ENCODE measurements at regions not wholly inside any gene's neighbourhood (a gene's known extent, or its start where the extent isn't known, plus 50 kb on each side); places are given as distances from the start of the nearest gene placed in this dataset.

GRCh38 chr1:201724039-201724765 lies 104.8 kb upstream of the IPO9 start:
- no peak for TF ChIP-seq POLR2A (IDR thresholded peaks at IDR 0.05)
- TF ChIP-seq, protein P1, sequence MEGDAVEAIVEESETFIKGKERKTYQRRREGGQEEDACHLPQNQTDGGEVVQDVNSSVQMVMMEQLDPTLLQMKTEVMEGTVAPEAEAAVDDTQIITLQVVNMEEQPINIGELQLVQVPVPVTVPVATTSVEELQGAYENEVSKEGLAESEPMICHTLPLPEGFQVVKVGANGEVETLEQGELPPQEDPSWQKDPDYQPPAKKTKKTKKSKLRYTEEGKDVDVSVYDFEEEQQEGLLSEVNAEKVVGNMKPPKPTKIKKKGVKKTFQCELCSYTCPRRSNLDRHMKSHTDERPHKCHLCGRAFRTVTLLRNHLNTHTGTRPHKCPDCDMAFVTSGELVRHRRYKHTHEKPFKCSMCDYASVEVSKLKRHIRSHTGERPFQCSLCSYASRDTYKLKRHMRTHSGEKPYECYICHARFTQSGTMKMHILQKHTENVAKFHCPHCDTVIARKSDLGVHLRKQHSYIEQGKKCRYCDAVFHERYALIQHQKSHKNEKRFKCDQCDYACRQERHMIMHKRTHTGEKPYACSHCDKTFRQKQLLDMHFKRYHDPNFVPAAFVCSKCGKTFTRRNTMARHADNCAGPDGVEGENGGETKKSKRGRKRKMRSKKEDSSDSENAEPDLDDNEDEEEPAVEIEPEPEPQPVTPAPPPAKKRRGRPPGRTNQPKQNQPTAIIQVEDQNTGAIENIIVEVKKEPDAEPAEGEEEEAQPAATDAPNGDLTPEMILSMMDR (IDR thresholded peaks at IDR 0.05): no peak
